NCI-H1105 (cell line): ENCODE measurements at regions not wholly inside any gene's neighbourhood (a gene's known extent, or its start where the extent isn't known, plus 50 kb on each side); places are given as distances from the start of the nearest gene placed in this dataset.
"Not testable (repeated sequence)": the region's sequence is repeated elsewhere in the genome, so short reads cannot be mapped to it uniquely, and the experiment has no call there.

Experiments
- DNase-seq: peaks from one replicate; lab custom pipeline; 2025; lab: John Stamatoyannopoulos, UW

GRCh38 chr1:214861615-214862014 is 220.9 kb upstream of the KCNK2 start:
- no peak for DNase-seq

- no peak for DNase-seq
These were observed 220.1 kb upstream of the KCNK2 start for GRCh38 chr1:214862421-214862820.

- no peak for DNase-seq
These were observed 217.4 kb upstream of the KCNK2 start for GRCh38 chr1:214864896-214865688.

GRCh38 chr1:214870426-214870825 is 212.1 kb upstream of the KCNK2 start:
- not testable (repeated sequence) for DNase-seq

- DNase-seq = no peak
These were observed 201.6 kb upstream of the KCNK2 start for GRCh38 chr1:214880956-214881355.

GRCh38 chr1:214882616-214883015 is 199.9 kb upstream of the KCNK2 start:
- DNase-seq = no peak

GRCh38 chr1:214895011-214895600 is 187.4 kb upstream of the KCNK2 start:
- no peak for DNase-seq

GRCh38 chr1:214896921-214897320 is 185.6 kb upstream of the KCNK2 start:
- DNase-seq = no peak

- DNase-seq = no peak
These were observed 185.0 kb upstream of the KCNK2 start for GRCh38 chr1:214897581-214897980.

GRCh38 chr1:214898161-214898560 is 184.4 kb upstream of the KCNK2 start:
- DNase-seq = no peak

GRCh38 chr1:214898718-214899117 is 183.8 kb upstream of the KCNK2 start:
- DNase-seq = no peak

GRCh38 chr1:214899908-214900460 is 182.6 kb upstream of the KCNK2 start:
- DNase-seq = no peak

- no peak for DNase-seq
These were observed 181.9 kb upstream of the KCNK2 start for GRCh38 chr1:214900590-214900989.

- DNase-seq = no peak
These were observed 180.8 kb upstream of the KCNK2 start for GRCh38 chr1:214901718-214902117.

- DNase-seq = no peak
These were observed 179.8 kb upstream of the KCNK2 start for GRCh38 chr1:214902636-214903320.

GRCh38 chr1:214912127-214912526 is 170.4 kb upstream of the KCNK2 start:
- no peak for DNase-seq

GRCh38 chr1:214913966-214914365 is 168.6 kb upstream of the KCNK2 start:
- DNase-seq = no peak

GRCh38 chr1:214917081-214917635 is 165.4 kb upstream of the KCNK2 start:
- no peak for DNase-seq

GRCh38 chr1:214918745-214919144 is 163.8 kb upstream of the KCNK2 start:
- DNase-seq = no peak

GRCh38 chr1:214920337-214920736 is 162.2 kb upstream of the KCNK2 start:
- no peak for DNase-seq

- no peak for DNase-seq
These were observed 159.1 kb upstream of the KCNK2 start for GRCh38 chr1:214923278-214923915.

GRCh38 chr1:214927796-214928195 is 154.7 kb upstream of the KCNK2 start:
- DNase-seq = no peak
